WTC11 (cell line): ENCODE measurements at regions not wholly inside any gene's neighbourhood (a gene's known extent, or its start where the extent isn't known, plus 50 kb on each side); places are given as distances from the start of the nearest gene placed in this dataset.

Experiments
- ATAC-seq: fragments of 200-7000 bp; cut with Tn5 transposase; 2 replicates; pipeline ENCODE4 v1.10.0; 2021; ENCODE audit warnings: mild to moderate bottlenecking, moderate library complexity
- CTCF ChIA-PET: fragments of 300-600 bp; sonication (Branson Sonifier 250); formaldehyde crosslinking; loops from one replicate; lab custom pipeline; 2021; ENCODE audit warnings: antibody characterized with exemption; lab: Charles Lee
- POLR2A ChIA-PET: fragments of 350-600 bp; sonication (Branson Sonifier 250); formaldehyde crosslinking; loops from one replicate; lab custom pipeline; 2021; ENCODE audit warnings: antibody characterized with exemption; lab: Charles Lee
- DNase-seq: peaks from one replicate; pipeline ENCODE4 v3.0.0; 2021; ENCODE audit warnings: low spot score
- H3K27ac Mint-ChIP-seq: 2 replicates; pipeline ENCODE4 v1.8.0; 2021; ENCODE audit warnings: mixed read lengths
- H3K27me3 Mint-ChIP-seq: 2 replicates; pipeline ENCODE4 v1.8.0; 2021; ENCODE audit warnings: low read depth, mild to moderate bottlenecking, moderate library complexity, mixed read lengths
- H3K36me3 Mint-ChIP-seq: 2 replicates; pipeline ENCODE4 v1.8.0; 2021; ENCODE audit warnings: mixed read lengths
- H3K4me1 Mint-ChIP-seq: 2 replicates; pipeline ENCODE4 v1.8.0; 2022; ENCODE audit warnings: mixed read lengths
- H3K4me3 Mint-ChIP-seq: 2 replicates; pipeline ENCODE4 v1.8.0; 2021; ENCODE audit warnings: mild to moderate bottlenecking, moderate library complexity, mixed read lengths
- H3K9me3 Mint-ChIP-seq: 2 replicates; pipeline ENCODE4 v1.8.0; 2021; ENCODE audit warnings: mixed read lengths
- ATF1 ChIP-seq: sonication (generic); formaldehyde crosslinking; IDR thresholded peaks from 2 replicates; pipeline ENCODE4 v1.8.1; 2023; ENCODE audit warnings: mild to moderate bottlenecking, moderate library complexity, missing genetic modification reagents
- CBFB ChIP-seq: sonication (generic); formaldehyde crosslinking; IDR thresholded peaks from 2 replicates; pipeline ENCODE4 v1.8.1; 2022; ENCODE audit warnings: mild to moderate bottlenecking, low read depth, missing genetic modification reagents
- CREB1 ChIP-seq: sonication (generic); formaldehyde crosslinking; IDR thresholded peaks from 2 replicates; pipeline ENCODE4 v1.8.0; 2023; ENCODE audit warnings: mild to moderate bottlenecking, missing genetic modification reagents
- CREM ChIP-seq: sonication (generic); formaldehyde crosslinking; IDR thresholded peaks from 2 replicates; pipeline ENCODE4 v1.8.1; 2022; ENCODE audit warnings: mild to moderate bottlenecking, missing genetic modification reagents, moderate library complexity
- ELF4 ChIP-seq: sonication (generic); formaldehyde crosslinking; IDR thresholded peaks from 2 replicates; pipeline ENCODE4 v1.8.1; 2022; ENCODE audit warnings: low read depth, mild to moderate bottlenecking, moderate library complexity, missing genetic modification reagents
- ETV6 ChIP-seq: sonication (generic); formaldehyde crosslinking; IDR thresholded peaks from 2 replicates; pipeline ENCODE4 v1.8.1; 2022; ENCODE audit warnings: mild to moderate bottlenecking, missing genetic modification reagents
- GABPB1 ChIP-seq: sonication (generic); formaldehyde crosslinking; IDR thresholded peaks from 2 replicates; pipeline ENCODE4 v1.8.1; 2023; ENCODE audit warnings: mild to moderate bottlenecking, missing genetic modification reagents
- GRHL2 ChIP-seq: fragments of 250-450 bp; sonication (Bioruptor Pico); IDR thresholded peaks from 2 replicates; pipeline ENCODE4 v1.8.0; 2022; ENCODE audit warnings: mild to moderate bottlenecking, moderate library complexity; ENCODE audit not compliant: insufficient replicate concordance, severe bottlenecking
- MXD4 ChIP-seq: fragments of 250-450 bp; sonication (Bioruptor Pico); IDR thresholded peaks from 2 replicates; pipeline ENCODE4 v1.8.0; 2021; ENCODE audit warnings: mild to moderate bottlenecking, moderate library complexity, borderline replicate concordance
- NFATC4 ChIP-seq: fragments of 250-450 bp; sonication (Bioruptor Pico); IDR thresholded peaks from 2 replicates; pipeline ENCODE4 v1.9.0; 2021; ENCODE audit warnings: mild to moderate bottlenecking
- TP53 ChIP-seq: sonication (generic); formaldehyde crosslinking; IDR thresholded peaks from 2 replicates; pipeline ENCODE4 v1.8.1; 2023; ENCODE audit warnings: mild to moderate bottlenecking, missing genetic modification reagents
- ZNF121 ChIP-seq: sonication (generic); formaldehyde crosslinking; IDR thresholded peaks from 2 replicates; pipeline ENCODE4 v1.8.0; 2023; ENCODE audit warnings: missing genetic modification reagents
- ZNF396 ChIP-seq: fragments of 250-450 bp; sonication (Bioruptor Pico); IDR thresholded peaks from 2 replicates; pipeline ENCODE4 v1.8.0; 2021; ENCODE audit warnings: mild to moderate bottlenecking, moderate library complexity, borderline replicate concordance
- ZNF423 ChIP-seq: fragments of 250-450 bp; sonication (Bioruptor Pico); IDR thresholded peaks from 2 replicates; pipeline ENCODE4 v2.1.2; 2022; ENCODE audit warnings: mild to moderate bottlenecking, moderate library complexity
- TF ChIP-seq, protein P1 (sequence below): fragments of 250-450 bp; sonication (Bioruptor Pico); IDR thresholded peaks from 2 replicates; pipeline ENCODE4 v1.9.0; 2021; ENCODE audit warnings: mild to moderate bottlenecking
- TF ChIP-seq, protein P2 (sequence below): fragments of 200-600 bp; IDR thresholded peaks from 2 replicates; pipeline ENCODE4 v1.8.0; 2022; ENCODE audit warnings: antibody characterized with exemption
- TF ChIP-seq, protein P3 (sequence below): sonication (generic); formaldehyde crosslinking; IDR thresholded peaks from 2 replicates; pipeline ENCODE4 v1.8.1; 2023; ENCODE audit warnings: mild to moderate bottlenecking, missing genetic modification reagents, moderate library complexity
- TF ChIP-seq, protein P4 (sequence below): sonication (generic); formaldehyde crosslinking; IDR thresholded peaks from 2 replicates; pipeline ENCODE4 v1.8.1; 2023; ENCODE audit warnings: mild to moderate bottlenecking, missing genetic modification reagents
- TF ChIP-seq, protein P5 (sequence below): fragments of 250-450 bp; sonication (Bioruptor Pico); IDR thresholded peaks from 2 replicates; pipeline ENCODE4 v2.1.2; 2022; ENCODE audit warnings: mild to moderate bottlenecking, moderate library complexity
- TF ChIP-seq, protein P6 (sequence below): sonication (generic); formaldehyde crosslinking; IDR thresholded peaks from 2 replicates; pipeline ENCODE4 v1.8.1; 2022; ENCODE audit warnings: low read depth, missing genetic modification reagents, borderline replicate concordance

DNA sequence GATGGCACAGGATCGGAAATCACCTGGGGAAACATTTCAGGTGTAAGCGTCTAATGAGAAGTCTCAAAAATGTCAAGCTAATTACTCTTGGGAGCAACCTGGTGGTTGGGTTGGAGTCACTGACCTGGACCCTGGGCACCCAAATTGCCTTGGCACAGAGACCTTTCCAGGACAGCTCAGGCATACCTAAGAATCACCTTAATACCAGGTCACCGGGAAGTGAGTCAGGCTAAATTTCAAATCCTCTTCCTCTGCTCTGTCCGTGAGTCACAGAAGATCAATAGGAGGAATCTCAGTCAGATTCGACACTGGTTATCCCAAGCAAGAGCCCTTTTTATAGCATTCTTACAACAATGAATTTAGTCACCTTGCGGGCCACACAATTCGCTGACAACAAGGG lies 179.6 kb upstream of the CAMK1G start:
- H3K36me3 Mint-ChIP-seq: no peaks in the 10 kb centered on the region
- peaks cover 7% of the 10 kb centered on the region; the same call in 1 of the 2 replicates for H3K9me3 Mint-ChIP-seq
- ChIA-PET POLR2A (interaction anchor here (1.6 kb wide), 1 partner anchor 25 kb away, joined by 6 read pairs; no protein-coding TSS in a partner anchor), CTCF (interaction anchor here (2.5 to 2.8 kb wide), 2 partner anchors 49 to 109 kb away, joined by 6 to 17 read pairs; no protein-coding TSS in a partner anchor)
- peaks cover 22% of the 10 kb centered on the region for H3K4me1 Mint-ChIP-seq
- H3K27ac Mint-ChIP-seq: no peak overlapping the region; the same call in none of the 2 replicates
- H3K27me3 Mint-ChIP-seq: no peaks in the 10 kb centered on the region
- ATAC-seq: no peak
- TF ChIP-seq TP53 (CRISPR knock-in tag) (no peak), GABPB1 (no peak)
- TF ChIP-seq, protein P1, sequence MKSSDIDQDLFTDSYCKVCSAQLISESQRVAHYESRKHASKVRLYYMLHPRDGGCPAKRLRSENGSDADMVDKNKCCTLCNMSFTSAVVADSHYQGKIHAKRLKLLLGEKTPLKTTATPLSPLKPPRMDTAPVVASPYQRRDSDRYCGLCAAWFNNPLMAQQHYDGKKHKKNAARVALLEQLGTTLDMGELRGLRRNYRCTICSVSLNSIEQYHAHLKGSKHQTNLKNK: no peak
- TF ChIP-seq, all 79 proteins: peak for 0
- DNase-seq: no peak
- H3K4me3 Mint-ChIP-seq: no peak overlapping the region

DNA sequence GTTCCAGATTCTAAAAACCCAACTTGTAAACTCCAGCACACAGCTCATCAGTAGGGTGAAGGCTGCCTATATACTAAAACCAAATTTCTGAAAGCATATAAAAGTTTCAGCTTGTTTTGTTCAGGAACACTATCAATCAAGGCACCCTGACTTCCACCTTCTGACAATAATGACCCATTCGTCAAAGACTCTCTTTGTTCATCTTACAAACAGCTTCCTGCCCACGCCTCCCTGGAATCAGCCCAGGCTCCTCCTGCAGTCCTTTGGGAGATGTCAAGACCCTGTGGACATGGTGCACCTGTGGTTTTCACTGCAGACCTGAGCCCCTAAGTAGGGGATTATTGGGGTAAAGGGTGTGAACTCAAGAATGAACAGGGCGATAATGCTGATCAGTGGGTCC lies 178.9 kb upstream of the CAMK1G start:
- Mint-ChIP-seq H3K27ac (peak overlapping the region; percentile 97), H3K9me3 (peaks cover 7% of the 10 kb centered on the region; the same call in 1 of the 2 replicates), H3K4me1 (peaks cover 16% of the 10 kb centered on the region), H3K27me3 (no peaks in the 10 kb centered on the region), H3K4me3 (peak overlapping the region; percentile 45), H3K36me3 (no peaks in the 10 kb centered on the region)
- POLR2A ChIA-PET: interaction anchor here (1.6 kb wide), 1 partner anchor 24 kb away, joined by 6 read pairs; no protein-coding TSS in a partner anchor
- no peak for TF ChIP-seq ELF4 (CRISPR knock-in tag)
- no peak for TF ChIP-seq GRHL2
- TF ChIP-seq CBFB (CRISPR knock-in tag): no peak
- TF ChIP-seq CREM (CRISPR knock-in tag): no peak
- TF ChIP-seq NFATC4 (CRISPR knock-in tag): no peak
- TF ChIP-seq ATF1 (CRISPR knock-in tag): no peak
- no peak for TF ChIP-seq ZNF396 (CRISPR knock-in tag)
- TF ChIP-seq, protein P2, sequence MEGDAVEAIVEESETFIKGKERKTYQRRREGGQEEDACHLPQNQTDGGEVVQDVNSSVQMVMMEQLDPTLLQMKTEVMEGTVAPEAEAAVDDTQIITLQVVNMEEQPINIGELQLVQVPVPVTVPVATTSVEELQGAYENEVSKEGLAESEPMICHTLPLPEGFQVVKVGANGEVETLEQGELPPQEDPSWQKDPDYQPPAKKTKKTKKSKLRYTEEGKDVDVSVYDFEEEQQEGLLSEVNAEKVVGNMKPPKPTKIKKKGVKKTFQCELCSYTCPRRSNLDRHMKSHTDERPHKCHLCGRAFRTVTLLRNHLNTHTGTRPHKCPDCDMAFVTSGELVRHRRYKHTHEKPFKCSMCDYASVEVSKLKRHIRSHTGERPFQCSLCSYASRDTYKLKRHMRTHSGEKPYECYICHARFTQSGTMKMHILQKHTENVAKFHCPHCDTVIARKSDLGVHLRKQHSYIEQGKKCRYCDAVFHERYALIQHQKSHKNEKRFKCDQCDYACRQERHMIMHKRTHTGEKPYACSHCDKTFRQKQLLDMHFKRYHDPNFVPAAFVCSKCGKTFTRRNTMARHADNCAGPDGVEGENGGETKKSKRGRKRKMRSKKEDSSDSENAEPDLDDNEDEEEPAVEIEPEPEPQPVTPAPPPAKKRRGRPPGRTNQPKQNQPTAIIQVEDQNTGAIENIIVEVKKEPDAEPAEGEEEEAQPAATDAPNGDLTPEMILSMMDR: no peak
- TF ChIP-seq, protein P3, sequence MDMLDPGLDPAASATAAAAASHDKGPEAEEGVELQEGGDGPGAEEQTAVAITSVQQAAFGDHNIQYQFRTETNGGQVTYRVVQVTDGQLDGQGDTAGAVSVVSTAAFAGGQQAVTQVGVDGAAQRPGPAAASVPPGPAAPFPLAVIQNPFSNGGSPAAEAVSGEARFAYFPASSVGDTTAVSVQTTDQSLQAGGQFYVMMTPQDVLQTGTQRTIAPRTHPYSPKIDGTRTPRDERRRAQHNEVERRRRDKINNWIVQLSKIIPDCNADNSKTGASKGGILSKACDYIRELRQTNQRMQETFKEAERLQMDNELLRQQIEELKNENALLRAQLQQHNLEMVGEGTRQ (CRISPR knock-in tag): no peak
- TF ChIP-seq, protein P4, sequence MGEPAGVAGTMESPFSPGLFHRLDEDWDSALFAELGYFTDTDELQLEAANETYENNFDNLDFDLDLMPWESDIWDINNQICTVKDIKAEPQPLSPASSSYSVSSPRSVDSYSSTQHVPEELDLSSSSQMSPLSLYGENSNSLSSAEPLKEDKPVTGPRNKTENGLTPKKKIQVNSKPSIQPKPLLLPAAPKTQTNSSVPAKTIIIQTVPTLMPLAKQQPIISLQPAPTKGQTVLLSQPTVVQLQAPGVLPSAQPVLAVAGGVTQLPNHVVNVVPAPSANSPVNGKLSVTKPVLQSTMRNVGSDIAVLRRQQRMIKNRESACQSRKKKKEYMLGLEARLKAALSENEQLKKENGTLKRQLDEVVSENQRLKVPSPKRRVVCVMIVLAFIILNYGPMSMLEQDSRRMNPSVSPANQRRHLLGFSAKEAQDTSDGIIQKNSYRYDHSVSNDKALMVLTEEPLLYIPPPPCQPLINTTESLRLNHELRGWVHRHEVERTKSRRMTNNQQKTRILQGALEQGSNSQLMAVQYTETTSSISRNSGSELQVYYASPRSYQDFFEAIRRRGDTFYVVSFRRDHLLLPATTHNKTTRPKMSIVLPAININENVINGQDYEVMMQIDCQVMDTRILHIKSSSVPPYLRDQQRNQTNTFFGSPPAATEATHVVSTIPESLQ: no peak
- TF ChIP-seq, protein P5, sequence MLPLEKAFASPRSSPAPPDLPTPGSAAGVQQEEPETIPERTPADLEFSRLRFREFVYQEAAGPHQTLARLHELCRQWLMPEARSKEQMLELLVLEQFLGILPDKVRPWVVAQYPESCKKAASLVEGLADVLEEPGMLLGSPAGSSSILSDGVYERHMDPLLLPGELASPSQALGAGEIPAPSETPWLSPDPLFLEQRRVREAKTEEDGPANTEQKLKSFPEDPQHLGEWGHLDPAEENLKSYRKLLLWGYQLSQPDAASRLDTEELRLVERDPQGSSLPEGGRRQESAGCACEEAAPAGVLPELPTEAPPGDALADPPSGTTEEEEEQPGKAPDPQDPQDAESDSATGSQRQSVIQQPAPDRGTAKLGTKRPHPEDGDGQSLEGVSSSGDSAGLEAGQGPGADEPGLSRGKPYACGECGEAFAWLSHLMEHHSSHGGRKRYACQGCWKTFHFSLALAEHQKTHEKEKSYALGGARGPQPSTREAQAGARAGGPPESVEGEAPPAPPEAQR (CRISPR knock-in tag): no peak
- TF ChIP-seq ZNF121: no peak
- no peak for TF ChIP-seq CREB1
- TF ChIP-seq, protein P6, sequence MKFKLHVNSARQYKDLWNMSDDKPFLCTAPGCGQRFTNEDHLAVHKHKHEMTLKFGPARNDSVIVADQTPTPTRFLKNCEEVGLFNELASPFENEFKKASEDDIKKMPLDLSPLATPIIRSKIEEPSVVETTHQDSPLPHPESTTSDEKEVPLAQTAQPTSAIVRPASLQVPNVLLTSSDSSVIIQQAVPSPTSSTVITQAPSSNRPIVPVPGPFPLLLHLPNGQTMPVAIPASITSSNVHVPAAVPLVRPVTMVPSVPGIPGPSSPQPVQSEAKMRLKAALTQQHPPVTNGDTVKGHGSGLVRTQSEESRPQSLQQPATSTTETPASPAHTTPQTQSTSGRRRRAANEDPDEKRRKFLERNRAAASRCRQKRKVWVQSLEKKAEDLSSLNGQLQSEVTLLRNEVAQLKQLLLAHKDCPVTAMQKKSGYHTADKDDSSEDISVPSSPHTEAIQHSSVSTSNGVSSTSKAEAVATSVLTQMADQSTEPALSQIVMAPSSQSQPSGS (CRISPR knock-in tag): no peak
- TF ChIP-seq, protein P1: no peak
- TF ChIP-seq ETV6 (CRISPR knock-in tag): no peak
- no peak for TF ChIP-seq MXD4
- TF ChIP-seq ZNF423 (CRISPR knock-in tag): no peak
- CTCF ChIA-PET: interaction anchor here (2.0 to 2.8 kb wide), 3 partner anchors 29 to 109 kb away, joined by 6 to 17 read pairs (median 7); no protein-coding TSS in a partner anchor
- no peak for DNase-seq
- ATAC-seq: peak; percentile 48
